ENCODE measurements at regions not wholly inside any gene's neighbourhood (a gene's known extent, or its start where the extent isn't known, plus 50 kb on each side); places are given as distances from the start of the nearest gene placed in this dataset.

- DNase-seq (ENCODE audit: low read depth), result no peak
- Histone ChIP-seq H3K36me3 (ENCODE audit: control insufficient read depth, insufficient read depth, low read length) (no peaks in the 10 kb centered on the region), H3K27me3 (ENCODE audit: control insufficient read depth, insufficient read depth, low read length) (no peaks in the 10 kb centered on the region), H3K4me3 (ENCODE audit: low read depth, low read length) (no peak overlapping the region)
- TF ChIP-seq CTCF (IDR thresholded peaks at IDR 0.05; ENCODE audit: insufficient read depth, low read length, poor library complexity, severe bottlenecking), result no peak
These were observed 239.1 kb upstream of the NEIL3 start for GRCh38 chr4:177070533-177071058.

- no peaks in the 10 kb centered on the region for H3K36me3 ChIP-seq (ENCODE audit: control insufficient read depth, insufficient read depth, low read length)
- no peak for TF ChIP-seq CTCF (IDR thresholded peaks at IDR 0.05; ENCODE audit: insufficient read depth, low read length, poor library complexity, severe bottlenecking)
- DNase-seq (ENCODE audit: low read depth), result no peak
- H3K4me3 ChIP-seq (ENCODE audit: low read depth, low read length), result no peak overlapping the region
- no peaks in the 10 kb centered on the region for H3K27me3 ChIP-seq (ENCODE audit: control insufficient read depth, insufficient read depth, low read length)
These were observed 232.3 kb upstream of the NEIL3 start for GRCh38 chr4:177077095-177077971.

GRCh38 chr4:177079327-177079726 lies 230.3 kb upstream of the NEIL3 start:
- no peak for TF ChIP-seq CTCF (IDR thresholded peaks at IDR 0.05; ENCODE audit: insufficient read depth, low read length, poor library complexity, severe bottlenecking)
- DNase-seq (ENCODE audit: low read depth), result no peak
- Histone ChIP-seq H3K36me3 (ENCODE audit: control insufficient read depth, insufficient read depth, low read length) (no peaks in the 10 kb centered on the region), H3K27me3 (ENCODE audit: control insufficient read depth, insufficient read depth, low read length) (no peaks in the 10 kb centered on the region), H3K4me3 (ENCODE audit: low read depth, low read length) (no peak overlapping the region)

GRCh38 chr4:177080388-177080787 lies 229.3 kb upstream of the NEIL3 start:
- Histone ChIP-seq H3K4me3 (ENCODE audit: low read depth, low read length) (no peak overlapping the region), H3K27me3 (ENCODE audit: control insufficient read depth, insufficient read depth, low read length) (no peaks in the 10 kb centered on the region), H3K36me3 (ENCODE audit: control insufficient read depth, insufficient read depth, low read length) (no peaks in the 10 kb centered on the region)
- DNase-seq (ENCODE audit: low read depth), result no peak
- TF ChIP-seq CTCF (IDR thresholded peaks at IDR 0.05; ENCODE audit: insufficient read depth, low read length, poor library complexity, severe bottlenecking), result no peak

- TF ChIP-seq CTCF (IDR thresholded peaks at IDR 0.05; ENCODE audit: insufficient read depth, low read length, poor library complexity, severe bottlenecking), result no peak
- Histone ChIP-seq H3K4me3 (ENCODE audit: low read depth, low read length) (no peak overlapping the region), H3K36me3 (ENCODE audit: control insufficient read depth, insufficient read depth, low read length) (no peaks in the 10 kb centered on the region), H3K27me3 (ENCODE audit: control insufficient read depth, insufficient read depth, low read length) (no peaks in the 10 kb centered on the region)
- DNase-seq (ENCODE audit: low read depth), result no peak
These were observed 222.6 kb upstream of the NEIL3 start for GRCh38 chr4:177087060-177087459.
